ENCODE measurements at regions not wholly inside any gene's neighbourhood (a gene's known extent, or its start where the extent isn't known, plus 50 kb on each side); places are given as distances from the start of the nearest gene placed in this dataset.
"Not testable (repeated sequence)": the region's sequence is repeated elsewhere in the genome, so short reads cannot be mapped to it uniquely, and the experiment has no call there.

DNA sequence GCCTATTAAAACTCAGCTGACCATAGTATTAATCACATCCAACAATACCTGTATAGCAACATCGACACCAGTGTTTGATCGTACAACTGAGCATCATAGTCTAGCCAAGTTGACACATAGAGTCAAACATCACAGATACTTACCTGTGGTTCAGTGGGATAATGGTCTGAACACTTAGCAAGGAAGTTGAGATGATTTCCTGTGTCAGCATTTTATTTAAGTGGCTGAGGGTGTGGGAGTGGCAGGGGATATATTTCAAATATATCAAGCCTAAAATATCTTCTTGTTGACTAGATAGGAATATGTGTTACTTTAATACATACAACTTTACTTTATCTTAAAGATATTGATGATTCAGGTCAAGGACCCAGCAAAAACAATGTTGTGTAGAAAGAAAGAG is 1038.6 kb downstream of the TSN start:
- Histone ChIP-seq H3K4me3 (no peak overlapping the region), H3K27ac (no peak overlapping the region)
- TF ChIP-seq, protein P1, sequence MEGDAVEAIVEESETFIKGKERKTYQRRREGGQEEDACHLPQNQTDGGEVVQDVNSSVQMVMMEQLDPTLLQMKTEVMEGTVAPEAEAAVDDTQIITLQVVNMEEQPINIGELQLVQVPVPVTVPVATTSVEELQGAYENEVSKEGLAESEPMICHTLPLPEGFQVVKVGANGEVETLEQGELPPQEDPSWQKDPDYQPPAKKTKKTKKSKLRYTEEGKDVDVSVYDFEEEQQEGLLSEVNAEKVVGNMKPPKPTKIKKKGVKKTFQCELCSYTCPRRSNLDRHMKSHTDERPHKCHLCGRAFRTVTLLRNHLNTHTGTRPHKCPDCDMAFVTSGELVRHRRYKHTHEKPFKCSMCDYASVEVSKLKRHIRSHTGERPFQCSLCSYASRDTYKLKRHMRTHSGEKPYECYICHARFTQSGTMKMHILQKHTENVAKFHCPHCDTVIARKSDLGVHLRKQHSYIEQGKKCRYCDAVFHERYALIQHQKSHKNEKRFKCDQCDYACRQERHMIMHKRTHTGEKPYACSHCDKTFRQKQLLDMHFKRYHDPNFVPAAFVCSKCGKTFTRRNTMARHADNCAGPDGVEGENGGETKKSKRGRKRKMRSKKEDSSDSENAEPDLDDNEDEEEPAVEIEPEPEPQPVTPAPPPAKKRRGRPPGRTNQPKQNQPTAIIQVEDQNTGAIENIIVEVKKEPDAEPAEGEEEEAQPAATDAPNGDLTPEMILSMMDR (IDR thresholded peaks at IDR 0.05): no peak
- DNase-seq (ENCODE audit: low spot score): no peak

DNA sequence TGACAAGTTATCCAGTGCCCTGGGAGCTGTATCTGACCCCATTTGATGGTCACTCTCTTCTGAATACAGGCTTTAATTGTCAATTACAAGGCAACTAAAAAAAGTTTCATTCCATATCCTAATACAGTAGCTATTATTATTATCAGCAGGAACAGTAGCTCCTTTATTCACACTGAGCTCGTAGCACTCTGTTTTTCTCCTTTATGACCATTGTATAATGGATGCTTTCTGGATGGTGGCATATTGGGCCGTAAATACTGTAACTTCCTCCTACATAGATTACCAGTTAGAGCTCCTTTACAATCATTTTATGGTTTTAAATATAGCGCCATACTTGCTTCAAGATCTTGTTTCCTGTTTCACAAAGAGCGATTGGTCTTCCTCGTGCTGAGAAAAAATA is 1040.3 kb downstream of the TSN start:
- TF ChIP-seq, protein P1 (IDR thresholded peaks at IDR 0.05): no peak
- Histone ChIP-seq H3K27ac (no peak overlapping the region), H3K4me3 (no peak overlapping the region)
- no peak for DNase-seq (ENCODE audit: low spot score)

DNA sequence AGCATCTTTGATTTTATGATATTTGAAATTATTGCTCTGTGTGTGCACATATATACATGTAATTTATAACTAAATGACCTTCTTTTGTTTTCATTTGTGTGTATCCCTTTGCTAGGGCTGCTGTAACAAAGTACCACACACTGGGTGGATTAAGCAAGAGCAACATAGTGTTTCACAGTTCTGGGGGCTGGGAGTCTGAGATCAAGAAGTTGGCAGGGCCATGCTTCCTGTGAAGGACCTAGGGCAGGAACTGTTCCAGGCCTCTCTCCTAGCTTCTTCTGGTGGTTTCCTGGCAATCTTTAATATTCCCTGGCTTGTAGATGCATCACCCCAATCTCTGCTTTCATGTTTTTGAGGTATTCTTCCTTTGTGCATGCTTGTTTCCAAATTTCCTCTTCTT is 1043.9 kb downstream of the TSN start:
- TF ChIP-seq, protein P1 (IDR thresholded peaks at IDR 0.05): no peak
- no peak for DNase-seq (ENCODE audit: low spot score)
- H3K27ac ChIP-seq: no peak overlapping the region
- H3K4me3 ChIP-seq: no peak overlapping the region

DNA sequence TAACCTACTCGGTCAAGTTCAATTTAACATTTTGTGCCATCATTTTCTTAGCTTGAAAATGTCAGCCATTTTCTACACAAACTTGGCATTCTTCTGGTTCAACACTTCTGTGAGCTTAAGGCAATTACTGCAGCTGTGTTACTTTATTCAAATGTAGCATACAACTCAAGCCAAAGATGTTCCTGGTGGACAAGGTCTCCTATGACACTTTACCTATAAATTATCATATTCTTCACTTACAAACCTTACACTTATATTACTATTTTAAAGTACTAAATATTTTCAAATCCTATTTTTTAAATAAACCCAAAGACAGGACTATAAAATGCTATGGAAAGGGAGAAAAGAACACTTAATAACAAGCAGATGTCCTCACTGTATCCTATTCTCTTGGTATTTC is 1045.3 kb downstream of the TSN start:
- no peak for DNase-seq (ENCODE audit: low spot score)
- no peak overlapping the region for H3K4me3 ChIP-seq
- TF ChIP-seq, protein P1 (IDR thresholded peaks at IDR 0.05): no peak
- no peak overlapping the region for H3K27ac ChIP-seq

DNA sequence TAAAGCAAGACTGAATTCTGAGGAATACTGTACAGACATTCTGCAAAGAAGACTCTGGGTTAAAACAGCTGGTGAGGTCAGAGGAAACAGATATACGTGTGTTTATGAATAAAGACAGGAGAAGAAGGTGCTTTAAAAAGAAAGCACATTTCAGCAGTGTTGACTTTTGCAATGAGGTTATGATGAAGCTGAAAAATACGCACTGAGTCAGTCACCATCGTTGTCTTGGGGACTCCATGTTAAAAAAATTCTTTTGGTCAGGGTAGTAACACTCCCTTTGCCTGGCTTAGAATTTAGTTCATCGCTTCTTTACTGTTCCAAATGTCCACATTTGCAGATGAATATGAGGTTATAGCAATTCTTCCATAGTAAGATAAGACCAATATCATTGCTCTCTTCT is 1049.0 kb downstream of the TSN start:
- DNase-seq (ENCODE audit: low spot score): no peak
- Histone ChIP-seq H3K27ac (no peak overlapping the region), H3K4me3 (no peak overlapping the region)
- TF ChIP-seq, protein P1 (IDR thresholded peaks at IDR 0.05): no peak

DNA sequence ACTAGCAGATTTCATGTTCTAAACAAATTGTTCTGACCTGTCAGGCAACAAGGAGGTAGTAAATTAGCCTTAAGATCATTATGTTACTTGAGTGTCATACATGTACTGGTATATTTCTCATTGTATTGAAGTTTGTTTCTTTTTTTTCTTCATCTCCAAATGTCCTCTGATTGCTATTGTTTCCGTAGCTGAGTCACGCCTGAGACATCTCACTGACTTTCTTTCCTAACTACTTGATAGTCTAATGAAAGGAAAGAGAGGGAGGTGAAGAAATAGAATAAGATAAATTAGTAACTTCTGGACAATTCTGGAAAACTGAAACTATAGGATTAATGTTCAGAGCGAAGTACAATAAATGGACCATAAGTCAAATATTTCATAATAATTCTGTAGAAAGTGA is 1049.9 kb downstream of the TSN start:
- H3K27ac ChIP-seq: no peak overlapping the region
- H3K4me3 ChIP-seq: no peak overlapping the region
- TF ChIP-seq, protein P1 (IDR thresholded peaks at IDR 0.05): no peak
- no peak for DNase-seq (ENCODE audit: low spot score)

DNA sequence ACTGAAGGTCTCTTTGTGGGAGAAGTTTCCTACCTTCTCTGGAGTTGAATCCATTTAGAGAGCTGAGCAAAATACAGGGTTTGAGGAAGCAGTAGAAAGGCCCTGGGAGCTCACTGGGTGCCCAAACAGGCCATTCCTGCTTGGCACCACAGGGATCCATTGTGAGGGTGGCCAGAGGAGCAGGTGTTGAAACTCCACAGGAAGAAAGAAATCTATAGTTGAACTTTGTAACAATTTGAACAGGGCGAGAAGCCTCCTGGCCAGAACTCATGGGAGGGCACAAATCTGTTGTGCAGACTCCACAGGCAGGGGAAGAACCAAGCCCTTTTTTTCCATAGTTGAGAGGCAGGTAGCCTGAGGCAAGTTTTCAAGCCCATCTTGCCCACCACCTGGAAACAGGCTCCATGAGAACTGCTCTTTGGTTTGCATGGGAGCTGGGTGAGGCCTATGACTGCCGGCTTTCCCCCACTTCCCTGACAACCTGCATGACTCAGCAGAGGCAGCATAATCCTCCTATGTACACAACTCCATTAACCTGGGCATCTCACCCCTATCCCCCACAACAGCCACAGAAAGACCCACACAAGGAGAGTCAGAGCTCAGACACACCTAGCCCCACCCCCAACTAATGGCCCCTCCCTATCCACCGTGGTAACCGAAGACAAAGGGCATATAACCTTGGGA is 1053.0 kb downstream of the TSN start:
- H3K4me3 ChIP-seq: no peak overlapping the region
- TF ChIP-seq, protein P1 (IDR thresholded peaks at IDR 0.05): no peak
- no peak for DNase-seq (ENCODE audit: low spot score)
- no peak overlapping the region for H3K27ac ChIP-seq

DNA sequence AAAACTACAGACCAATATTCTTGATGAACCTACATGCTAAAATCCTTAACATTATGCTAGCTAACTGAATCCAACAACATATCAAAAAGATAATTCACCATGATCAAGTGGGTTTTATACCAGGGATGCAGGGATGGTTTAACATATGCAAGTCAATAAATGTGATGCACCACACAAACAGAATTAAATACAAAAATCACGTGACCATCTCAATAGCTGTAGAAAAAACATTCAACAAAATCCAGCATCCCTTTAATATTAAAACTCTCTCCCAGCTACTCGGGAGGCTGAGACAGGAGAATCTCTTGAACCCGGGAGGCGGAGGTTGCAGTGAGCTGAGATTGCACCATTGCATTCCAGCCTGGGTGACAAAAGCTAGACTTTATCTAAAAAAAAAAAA is 1056.8 kb downstream of the TSN start:
- H3K27ac ChIP-seq; DNase-seq (ENCODE audit: low spot score); H3K4me3 ChIP-seq: not testable (repeated sequence)
